HepG2 (cell line): ENCODE measurements at regions not wholly inside any gene's neighbourhood (a gene's known extent, or its start where the extent isn't known, plus 50 kb on each side); places are given as distances from the start of the nearest gene placed in this dataset.

ENCODE experiments used
- ATAC-seq: fragments of 200-7000 bp; cut with Tn5 transposase; 3 replicates; pipeline ENCODE4 v1.9.1; 2020; ENCODE audit warnings: mild to moderate bottlenecking, moderate library complexity
- BruUV-seq: library from RNA; stranded (reverse); fragments of 400-500 nt; replicated peaks from 2 replicates; lab custom pipeline; 2021; lab: Mats Ljungman, UMichigan
- CTCF ChIA-PET: fragments of 300-600 bp; formaldehyde crosslinking; extraction: SDS; loops from one replicate; lab custom pipeline; 2021; ENCODE audit warnings: low total read pairs, inconsistent platforms, low intra/inter-chr PET ratio; lab: Yijun Ruan, JAX
- POLR2A ChIA-PET: fragments of 350-600 bp; sonication (Branson Sonifier 250); formaldehyde crosslinking; loops from one replicate; lab custom pipeline; 2020; ENCODE audit warnings: antibody characterized with exemption, inconsistent platforms; lab: Yijun Ruan, JAX
- DNase-seq: peaks from one replicate; pipeline ENCODE4 v3.0.0-alpha.2; 2015; ENCODE audit warnings: low spot score
- FAIRE-seq: peaks from 3 replicates; lab custom pipeline; 2011; peaks lifted over from hg19 to GRCh38; lab: Jason Lieb, UNC
- H2AFZ ChIP-seq: one replicate; pipeline ENCODE4 v1.6.1; 2011; ENCODE audit warnings: low read length, inconsistent platforms
- H3K27ac ChIP-seq: fragments of 300-600 bp; 3 replicates; pipeline ENCODE4 v1.8.0; 2011; ENCODE audit warnings: mixed run types, mild to moderate bottlenecking, mixed read lengths, low read length, inconsistent platforms; ENCODE audit not compliant: insufficient read depth; ENCODE audit errors: extremely low read length
- H3K27me3 ChIP-seq, 2 experiments: fragments of 200-600 bp in 1 of 2; 2 replicates in 1 of 2; 3 replicates in 1 of 2; pipeline versions ENCODE4 v1.6.0 to v1.8.0; 2011; ENCODE audit warnings: low read length in 2 of 2, mild to moderate bottlenecking in 2 of 2, moderate library complexity in 2 of 2, inconsistent platforms in 1 of 2; ENCODE audit not compliant: insufficient read depth in 2 of 2, control insufficient read depth in 1 of 2
- H3K36me3 ChIP-seq, 2 experiments: fragments of 200-600 bp in 1 of 2; replicated peaks in 1 of 2; 2 replicates in 1 of 2; 3 replicates in 1 of 2; pipeline versions ENCODE4 v1.5.1 to v1.8.0; 2011; ENCODE audit warnings: low read length in 2 of 2, inconsistent platforms in 1 of 2; ENCODE audit not compliant: insufficient read depth in 2 of 2, control insufficient read depth in 1 of 2
- H3K4me1 ChIP-seq: 2 replicates; pipeline ENCODE4 v1.5.1; 2012; ENCODE audit warnings: low read length, inconsistent platforms; ENCODE audit not compliant: insufficient read depth
- H3K4me2 ChIP-seq: 2 replicates; pipeline ENCODE4 v1.6.0; 2011; ENCODE audit warnings: low read depth, low read length, inconsistent platforms
- H3K4me3 ChIP-seq, 3 experiments: fragments of 200-600 bp in 1 of 3; sonication (generic), shearing (Covaris generic) in 1 of 3; replicated peaks in 1 of 3; 2 replicates each; pipeline ENCODE4 v1.5.1; 2011 to 2016; ENCODE audit warnings: low read length in 3 of 3, inconsistent platforms in 2 of 3, low read depth in 2 of 3, mild to moderate bottlenecking in 2 of 3, control low read depth in 1 of 3, mixed read lengths in 1 of 3; ENCODE audit not compliant: insufficient read depth in 1 of 3
- H3K79me2 ChIP-seq: one replicate; pipeline ENCODE4 v1.6.1; 2011; ENCODE audit warnings: low read length, inconsistent platforms; ENCODE audit not compliant: insufficient read depth
- H3K9ac ChIP-seq: 2 replicates; pipeline ENCODE4 v1.6.0; 2011; ENCODE audit warnings: mild to moderate bottlenecking, low read depth, low read length, inconsistent platforms; ENCODE audit not compliant: insufficient read depth
- H3K9me3 ChIP-seq: 2 replicates; pipeline ENCODE4 v1.5.1; 2012; ENCODE audit warnings: mild to moderate bottlenecking, low read length
- H4K20me1 ChIP-seq: 2 replicates; pipeline ENCODE4 v1.6.0; 2011; ENCODE audit warnings: inconsistent platforms, mild to moderate bottlenecking, low read length, moderate library complexity; ENCODE audit not compliant: insufficient read depth
- CBX1 ChIP-seq: IDR thresholded peaks from one replicate; pipeline ENCODE4 v1.6.1; 2016; ENCODE audit warnings: antibody characterized with exemption, low read depth
- CHD2 ChIP-seq: IDR thresholded peaks from 2 replicates; pipeline ENCODE4 v1.6.1; 2011; ENCODE audit warnings: low read depth, low read length, improper control_type of control experiment
- FOXA3 ChIP-seq: IDR thresholded peaks from 2 replicates; pipeline ENCODE4 v1.6.1; 2016; ENCODE audit warnings: missing genetic modification reagents, missing compliant biosample characterization
- FOXM1 ChIP-seq: sonication (generic); formaldehyde crosslinking; IDR thresholded peaks from 2 replicates; pipeline ENCODE4 v1.5.0; 2020; ENCODE audit warnings: missing genetic modification reagents
- KLF13 ChIP-seq: sonication (generic); formaldehyde crosslinking; IDR thresholded peaks from 2 replicates; pipeline ENCODE4 v1.4.0; 2020; ENCODE audit warnings: mild to moderate bottlenecking, missing genetic modification reagents
- KMT2A ChIP-seq: sonication (generic); formaldehyde crosslinking; IDR thresholded peaks from 2 replicates; pipeline ENCODE4 v1.4.0; 2020; ENCODE audit warnings: missing genetic modification reagents
- MEF2D ChIP-seq: sonication (generic); formaldehyde crosslinking; IDR thresholded peaks from 2 replicates; pipeline ENCODE4 v1.5.1; 2020; ENCODE audit warnings: mild to moderate bottlenecking, missing genetic modification reagents
- MXI1 ChIP-seq: IDR thresholded peaks from 3 replicates; pipeline ENCODE4 v1.6.1; 2012; ENCODE audit warnings: low read depth, low read length, inconsistent platforms, borderline replicate concordance
- NFIC ChIP-seq: IDR thresholded peaks from 2 replicates; pipeline ENCODE4 v1.6.1; 2012; ENCODE audit warnings: mild to moderate bottlenecking, low read length, inconsistent platforms
- TARDBP ChIP-seq: sonication (generic); formaldehyde crosslinking; IDR thresholded peaks from 2 replicates; pipeline ENCODE4 v1.8.0; 2022; ENCODE audit warnings: mild to moderate bottlenecking, missing genetic modification reagents
- TCF7L2 ChIP-seq: IDR thresholded peaks from 2 replicates; pipeline ENCODE4 v1.6.1; 2011; ENCODE audit warnings: mild to moderate bottlenecking, low read depth, low read length, moderate library complexity
- ZMYM2 ChIP-seq: sonication (generic); formaldehyde crosslinking; IDR thresholded peaks from 2 replicates; pipeline ENCODE4 v1.8.0; 2022; ENCODE audit warnings: mild to moderate bottlenecking, missing genetic modification reagents
- ZNF484 ChIP-seq: sonication (generic); formaldehyde crosslinking; IDR thresholded peaks from 2 replicates; pipeline ENCODE4 v1.5.1; 2020; ENCODE audit warnings: mild to moderate bottlenecking, low read depth, missing genetic modification reagents, borderline replicate concordance
- ZNF572 ChIP-seq: sonication (generic); formaldehyde crosslinking; IDR thresholded peaks from 2 replicates; pipeline ENCODE4 v1.5.1; 2020; ENCODE audit warnings: mild to moderate bottlenecking, missing genetic modification reagents
- ZNF577 ChIP-seq: sonication (generic); formaldehyde crosslinking; IDR thresholded peaks from 2 replicates; pipeline ENCODE4 v1.4.0; 2020; ENCODE audit warnings: mild to moderate bottlenecking, low read depth, missing genetic modification reagents, borderline replicate concordance
- ZNF773 ChIP-seq: sonication (generic); formaldehyde crosslinking; IDR thresholded peaks from 2 replicates; pipeline ENCODE4 v1.4.0; 2020; ENCODE audit warnings: missing genetic modification reagents, borderline replicate concordance
- WGBS: methylation state at CpG from one replicate; pipeline ENCODE4 v1.1.6; 2017; ENCODE audit warnings: low lambda C conversion rate; 5-methylcytosine and 5-hydroxymethylcytosine counted together
- in situ Hi-C: cut with HindIII; loops from 2 replicates; pipeline ENCODE4 v1.10.0; 2017; ENCODE audit warnings: low pct_unique_long_range_greater_than_20kb; ENCODE audit not compliant: extremely low pct_ligation_motif_present
- intact Hi-C: fragments of 100-400 bp; cut with micrococcal nuclease; formaldehyde crosslinking; loops from one replicate; pipeline ENCODE4 v1.10.0; 2022; ENCODE audit not compliant: unreplicated experiment
- TF ChIP-seq, protein P1 (sequence below): sonication (generic); formaldehyde crosslinking; IDR thresholded peaks from 2 replicates; pipeline ENCODE4 v1.4.0; 2020; ENCODE audit warnings: missing genetic modification reagents, borderline replicate concordance
- TF ChIP-seq, protein P2 (sequence below): sonication (generic); formaldehyde crosslinking; conservative IDR thresholded peaks from 2 replicates; pipeline ENCODE4 v1.8.0; 2022; ENCODE audit warnings: missing genetic modification reagents
- TF ChIP-seq, protein P3 (sequence below): sonication (generic); formaldehyde crosslinking; IDR thresholded peaks from 2 replicates; pipeline ENCODE4 v1.5.0; 2020; ENCODE audit warnings: missing genetic modification reagents
- TF ChIP-seq, protein P4 (sequence below): sonication (generic); formaldehyde crosslinking; IDR thresholded peaks from 2 replicates; pipeline ENCODE4 v1.4.0; 2020; ENCODE audit warnings: missing genetic modification reagents

DNA sequence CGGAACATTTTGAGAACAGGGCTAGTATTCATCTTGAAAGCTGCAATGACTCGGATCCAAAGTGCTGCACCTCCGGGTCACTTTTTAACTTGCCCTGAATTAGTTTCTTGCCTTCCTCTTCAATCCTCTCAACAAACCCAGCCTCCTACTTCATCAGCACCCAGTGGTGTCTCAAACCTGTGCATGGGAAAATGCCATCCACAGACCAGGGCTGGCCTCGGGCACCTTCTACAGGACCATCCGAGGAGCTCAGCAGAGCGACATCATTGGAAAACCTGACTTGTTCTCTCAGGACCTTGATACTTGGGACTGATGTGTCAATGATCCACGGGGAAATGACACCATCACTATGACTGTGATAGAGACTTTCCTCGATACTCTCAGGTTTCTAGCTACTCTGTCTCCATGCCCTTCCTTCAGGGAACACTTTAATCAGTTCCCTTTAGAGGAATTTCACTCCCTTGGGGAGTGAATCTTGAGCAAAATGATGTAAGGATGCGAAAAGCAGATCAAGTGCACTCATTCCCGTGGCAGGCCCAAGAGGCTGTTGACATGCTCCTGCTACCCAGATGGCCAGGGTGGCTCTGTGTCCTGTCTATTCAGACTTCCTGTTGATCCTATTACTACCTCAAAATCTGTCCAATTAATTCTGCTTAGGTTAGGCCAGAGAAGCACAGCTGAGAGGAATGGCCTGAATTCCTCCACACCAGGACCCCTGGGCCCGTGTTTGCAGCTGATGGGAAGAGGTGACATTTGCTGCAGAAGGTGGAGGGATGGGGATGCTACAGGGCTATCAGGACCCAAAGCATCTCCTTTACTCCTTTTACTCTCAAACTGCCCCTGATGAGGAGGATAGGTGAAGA lies 96.5 kb upstream of the SLC25A48 start:
- Histone ChIP-seq H3K4me3 (no peak overlapping the region), H3K9ac (no peak overlapping the region), H3K4me1 (no peaks in the 10 kb centered on the region), H3K79me2 (no peaks in the 10 kb centered on the region), H3K27ac (no peak overlapping the region), H3K4me2 (no peak overlapping the region), H3K27me3 (peaks cover 0 to 24% of the 10 kb centered on the region in 2 experiments; a peak in 2 of 5 replicates), H4K20me1 (no peaks in the 10 kb centered on the region), H2AFZ (no peak overlapping the region), H3K9me3 (no peaks in the 10 kb centered on the region), H3K36me3 (no peaks in the 10 kb centered on the region)
- intact Hi-C loops = no loop called here
- no TSS peak for BruUV-seq
- DNase-seq (no peak), FAIRE-seq (no peak), ATAC-seq (no peak)
- POLR2A ChIA-PET = no interaction called here
- no peak for TF ChIP-seq MXI1
- TF ChIP-seq ZMYM2 (CRISPR knock-in tag) = no peak
- no peak for TF ChIP-seq ZNF572 (CRISPR knock-in tag)
- no peak for TF ChIP-seq CBX1
- TF ChIP-seq, protein P1, sequence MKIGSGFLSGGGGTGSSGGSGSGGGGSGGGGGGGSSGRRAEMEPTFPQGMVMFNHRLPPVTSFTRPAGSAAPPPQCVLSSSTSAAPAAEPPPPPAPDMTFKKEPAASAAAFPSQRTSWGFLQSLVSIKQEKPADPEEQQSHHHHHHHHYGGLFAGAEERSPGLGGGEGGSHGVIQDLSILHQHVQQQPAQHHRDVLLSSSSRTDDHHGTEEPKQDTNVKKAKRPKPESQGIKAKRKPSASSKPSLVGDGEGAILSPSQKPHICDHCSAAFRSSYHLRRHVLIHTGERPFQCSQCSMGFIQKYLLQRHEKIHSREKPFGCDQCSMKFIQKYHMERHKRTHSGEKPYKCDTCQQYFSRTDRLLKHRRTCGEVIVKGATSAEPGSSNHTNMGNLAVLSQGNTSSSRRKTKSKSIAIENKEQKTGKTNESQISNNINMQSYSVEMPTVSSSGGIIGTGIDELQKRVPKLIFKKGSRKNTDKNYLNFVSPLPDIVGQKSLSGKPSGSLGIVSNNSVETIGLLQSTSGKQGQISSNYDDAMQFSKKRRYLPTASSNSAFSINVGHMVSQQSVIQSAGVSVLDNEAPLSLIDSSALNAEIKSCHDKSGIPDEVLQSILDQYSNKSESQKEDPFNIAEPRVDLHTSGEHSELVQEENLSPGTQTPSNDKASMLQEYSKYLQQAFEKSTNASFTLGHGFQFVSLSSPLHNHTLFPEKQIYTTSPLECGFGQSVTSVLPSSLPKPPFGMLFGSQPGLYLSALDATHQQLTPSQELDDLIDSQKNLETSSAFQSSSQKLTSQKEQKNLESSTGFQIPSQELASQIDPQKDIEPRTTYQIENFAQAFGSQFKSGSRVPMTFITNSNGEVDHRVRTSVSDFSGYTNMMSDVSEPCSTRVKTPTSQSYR (CRISPR knock-in tag) = no peak
- TF ChIP-seq TCF7L2 = no peak
- no peak for TF ChIP-seq ZNF577 (CRISPR knock-in tag)
- no peak for TF ChIP-seq KLF13
- no peak for TF ChIP-seq FOXM1
- no peak for TF ChIP-seq KMT2A (CRISPR knock-in tag)
- TF ChIP-seq, protein P2, sequence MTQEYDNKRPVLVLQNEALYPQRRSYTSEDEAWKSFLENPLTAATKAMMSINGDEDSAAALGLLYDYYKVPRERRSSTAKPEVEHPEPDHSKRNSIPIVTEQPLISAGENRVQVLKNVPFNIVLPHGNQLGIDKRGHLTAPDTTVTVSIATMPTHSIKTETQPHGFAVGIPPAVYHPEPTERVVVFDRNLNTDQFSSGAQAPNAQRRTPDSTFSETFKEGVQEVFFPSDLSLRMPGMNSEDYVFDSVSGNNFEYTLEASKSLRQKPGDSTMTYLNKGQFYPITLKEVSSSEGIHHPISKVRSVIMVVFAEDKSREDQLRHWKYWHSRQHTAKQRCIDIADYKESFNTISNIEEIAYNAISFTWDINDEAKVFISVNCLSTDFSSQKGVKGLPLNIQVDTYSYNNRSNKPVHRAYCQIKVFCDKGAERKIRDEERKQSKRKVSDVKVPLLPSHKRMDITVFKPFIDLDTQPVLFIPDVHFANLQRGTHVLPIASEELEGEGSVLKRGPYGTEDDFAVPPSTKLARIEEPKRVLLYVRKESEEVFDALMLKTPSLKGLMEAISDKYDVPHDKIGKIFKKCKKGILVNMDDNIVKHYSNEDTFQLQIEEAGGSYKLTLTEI = no peak
- TF ChIP-seq, protein P3, sequence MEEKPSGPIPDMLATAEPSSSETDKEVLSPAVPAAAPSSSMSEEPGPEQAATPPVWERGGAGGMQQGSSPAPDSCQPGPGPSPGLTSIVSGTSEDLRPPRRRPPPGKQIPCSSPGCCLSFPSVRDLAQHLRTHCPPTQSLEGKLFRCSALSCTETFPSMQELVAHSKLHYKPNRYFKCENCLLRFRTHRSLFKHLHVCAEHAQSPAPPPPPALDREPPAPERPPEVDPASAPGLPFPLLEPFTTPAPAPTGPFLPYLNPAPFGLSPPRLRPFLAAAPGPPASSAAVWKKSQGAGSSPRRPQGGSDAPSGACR = no peak
- no peak for TF ChIP-seq TARDBP (CRISPR knock-in tag)
- no peak for TF ChIP-seq ZNF484 (CRISPR knock-in tag)
- TF ChIP-seq ZNF773 (CRISPR knock-in tag) = no peak
- no peak for TF ChIP-seq CHD2
- no peak for TF ChIP-seq NFIC
- TF ChIP-seq MEF2D = no peak
- no peak for TF ChIP-seq FOXA3 (CRISPR knock-in tag)
- TF ChIP-seq, protein P4, sequence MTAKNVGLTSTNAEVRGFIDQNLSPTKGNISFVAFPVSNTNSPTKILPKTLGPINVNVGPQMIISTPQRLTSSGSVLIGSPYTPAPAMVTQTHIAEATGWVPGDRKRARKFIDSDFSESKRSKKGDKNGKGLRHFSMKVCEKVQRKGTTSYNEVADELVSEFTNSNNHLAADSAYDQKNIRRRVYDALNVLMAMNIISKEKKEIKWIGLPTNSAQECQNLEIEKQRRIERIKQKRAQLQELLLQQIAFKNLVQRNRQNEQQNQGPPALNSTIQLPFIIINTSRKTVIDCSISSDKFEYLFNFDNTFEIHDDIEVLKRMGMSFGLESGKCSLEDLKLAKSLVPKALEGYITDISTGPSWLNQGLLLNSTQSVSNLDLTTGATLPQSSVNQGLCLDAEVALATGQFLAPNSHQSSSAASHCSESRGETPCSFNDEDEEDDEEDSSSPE (CRISPR knock-in tag) = no peak
- WGBS = 10% methylated on average over 9 of the region's 11 CpGs
- in situ Hi-C loops = loop anchor here (25.0 kb wide), 1 partner anchor 276 kb away; the partner anchor contains the start of gene TIFAB
- CTCF ChIA-PET = no interaction called here
